Transverse colon (tissue), 4 donors: ENCODE measurements at regions not wholly inside any gene's neighbourhood (a gene's known extent, or its start where the extent isn't known, plus 50 kb on each side); places are given as distances from the start of the nearest gene placed in this dataset.

Experiments
- CTCF ChIP-seq, 5 experiments: fragments of 200-600 bp in 3 of 5; fragments of 450-650 bp in 2 of 5; sonication (generic) in 3 of 5; IDR thresholded peaks; 1 replicate in 2 of 5; 2 replicates in 3 of 5; pipeline ENCODE4 v1.5.1; 2016 to 2017; ENCODE audit warnings: antibody characterized with exemption in 5 of 5, inconsistent platforms in 3 of 5, mild to moderate bottlenecking in 2 of 5, moderate library complexity in 1 of 5
- EP300 ChIP-seq: sonication (generic); formaldehyde crosslinking; IDR thresholded peaks from one replicate; pipeline ENCODE4 v1.6.1; 2017; ENCODE audit warnings: antibody characterized with exemption, low read depth
- POLR2A ChIP-seq: fragments of 450-650 bp; IDR thresholded peaks from one replicate; pipeline ENCODE4 v1.6.1; 2016; ENCODE audit warnings: antibody characterized with exemption, mild to moderate bottlenecking, moderate library complexity
- POLR2AphosphoS5 ChIP-seq, 3 donors: sonication (generic); formaldehyde crosslinking; IDR thresholded peaks; one replicate each; pipeline ENCODE4 v1.6.1; 2016; ENCODE audit warnings: antibody characterized with exemption in 3 of 3

GRCh38 chr15:97023488-97023844 lies 693.0 kb downstream of the NR2F2 start:
- TF ChIP-seq CTCF (IDR thresholded peaks at IDR 0.05) (no peak), POLR2A (no peak), POLR2AphosphoS5 (IDR thresholded peaks at IDR 0.05) (no peak), EP300 (no peak)
